Vagina (tissue), 2 donors: ENCODE measurements at regions not wholly inside any gene's neighbourhood (a gene's known extent, or its start where the extent isn't known, plus 50 kb on each side); places are given as distances from the start of the nearest gene placed in this dataset.

Experiments
- DNase-seq, 2 donors: peaks; one replicate each; pipeline ENCODE4 v3.0.0-alpha.2; 2017; ENCODE audit errors: extremely low spot score in 2 of 2
- H3K27ac ChIP-seq: fragments of 200-600 bp; sonication (generic); one replicate; pipeline ENCODE4 v1.5.1; 2019
- H3K27me3 ChIP-seq: fragments of 200-600 bp; sonication (generic); one replicate; pipeline ENCODE4 v1.5.1; 2019
- H3K36me3 ChIP-seq, 2 donors: fragments of 200-600 bp; sonication (generic); one replicate each; pipeline ENCODE4 v1.5.1; 2017 to 2019
- H3K4me1 ChIP-seq: fragments of 200-600 bp; sonication (generic); one replicate; pipeline ENCODE4 v1.5.1; 2019
- H3K4me3 ChIP-seq, 2 donors: fragments of 200-600 bp; sonication (generic); 1 replicate in 1 of 2; 2 replicates in 1 of 2; pipeline ENCODE4 v1.5.1; 2016 to 2019
- H3K9me3 ChIP-seq: fragments of 200-600 bp; sonication (generic); one replicate; pipeline ENCODE4 v1.5.1; 2019
- POLR2A ChIP-seq, 2 donors: fragments of 450-650 bp; IDR thresholded peaks; one replicate each; pipeline ENCODE4 v1.6.1; 2017; ENCODE audit warnings: antibody characterized with exemption in 2 of 2, mild to moderate bottlenecking in 2 of 2, moderate library complexity in 2 of 2
- POLR2AphosphoS5 ChIP-seq, 2 donors: sonication (generic); formaldehyde crosslinking; IDR thresholded peaks; one replicate each; pipeline ENCODE4 v1.9.0; 2017; ENCODE audit warnings: antibody characterized with exemption in 2 of 2, mild to moderate bottlenecking in 2 of 2, low read depth in 1 of 2; ENCODE audit not compliant: insufficient read depth in 1 of 2
- intact Hi-C: fragments of 100-400 bp; cut with DNase I; formaldehyde crosslinking; loops from one replicate; pipeline ENCODE4 v1.15.1; 2023
- TF ChIP-seq, protein P1 (sequence below), 3 experiments: fragments of 450-650 bp in 2 of 3; fragments of 200-600 bp in 1 of 3; sonication (generic) in 1 of 3; IDR thresholded peaks; one replicate each; pipeline ENCODE4 v1.5.1; 2017 to 2019; ENCODE audit warnings: antibody characterized with exemption in 3 of 3, mild to moderate bottlenecking in 2 of 3, moderate library complexity in 2 of 3

DNA sequence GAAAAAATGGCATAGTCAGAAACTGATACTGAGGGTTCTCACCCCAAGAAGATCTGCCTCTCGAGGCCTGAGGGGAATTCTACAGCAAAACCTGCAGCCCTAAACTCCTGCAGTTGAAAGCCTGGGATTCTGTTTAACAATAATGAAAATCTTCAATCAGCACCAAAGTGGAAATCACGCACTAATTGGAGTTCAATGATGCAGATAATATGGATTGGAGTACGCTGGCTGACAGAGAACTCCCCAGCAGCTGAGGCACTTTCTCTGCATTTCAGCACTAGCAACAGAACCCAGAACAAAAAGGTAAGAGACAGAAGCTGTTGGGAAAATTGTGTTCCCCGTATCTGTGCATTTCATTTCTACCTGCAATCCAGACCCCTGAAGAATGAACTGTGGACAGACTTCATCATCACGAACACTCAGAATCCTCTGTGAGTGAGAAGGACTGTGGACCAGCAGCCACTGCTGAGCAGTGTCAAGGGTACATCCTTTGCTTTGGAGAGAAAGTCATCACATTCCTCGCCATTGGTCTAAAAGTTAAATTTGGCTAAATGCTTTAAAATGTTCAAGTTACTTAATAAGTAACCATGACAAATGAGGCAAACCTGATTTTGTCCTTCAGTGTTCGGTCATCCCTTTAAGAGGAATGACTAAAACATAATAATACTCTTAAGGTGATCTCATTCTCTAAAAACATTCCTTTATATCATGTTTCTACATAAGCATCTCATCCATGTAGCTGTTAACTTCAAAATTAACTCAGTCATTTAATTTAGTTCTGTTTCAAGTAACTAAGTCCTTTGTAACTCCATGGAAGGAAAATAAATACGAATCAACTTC, 126.1 kb downstream of the GAS1 start:
- Histone ChIP-seq H3K4me1 (no peaks in the 10 kb centered on the region), H3K27ac (no peak overlapping the region), H3K9me3 (no peaks in the 10 kb centered on the region), H3K36me3 (no peaks in the 10 kb centered on the region), H3K27me3 (no peaks in the 10 kb centered on the region), H3K4me3 (no peak overlapping the region)
- TF ChIP-seq POLR2AphosphoS5 (IDR thresholded peaks at IDR 0.05; ENCODE audit: insufficient read depth in 1 of 2, low read depth in 1 of 2) = no peak
- TF ChIP-seq, protein P1, sequence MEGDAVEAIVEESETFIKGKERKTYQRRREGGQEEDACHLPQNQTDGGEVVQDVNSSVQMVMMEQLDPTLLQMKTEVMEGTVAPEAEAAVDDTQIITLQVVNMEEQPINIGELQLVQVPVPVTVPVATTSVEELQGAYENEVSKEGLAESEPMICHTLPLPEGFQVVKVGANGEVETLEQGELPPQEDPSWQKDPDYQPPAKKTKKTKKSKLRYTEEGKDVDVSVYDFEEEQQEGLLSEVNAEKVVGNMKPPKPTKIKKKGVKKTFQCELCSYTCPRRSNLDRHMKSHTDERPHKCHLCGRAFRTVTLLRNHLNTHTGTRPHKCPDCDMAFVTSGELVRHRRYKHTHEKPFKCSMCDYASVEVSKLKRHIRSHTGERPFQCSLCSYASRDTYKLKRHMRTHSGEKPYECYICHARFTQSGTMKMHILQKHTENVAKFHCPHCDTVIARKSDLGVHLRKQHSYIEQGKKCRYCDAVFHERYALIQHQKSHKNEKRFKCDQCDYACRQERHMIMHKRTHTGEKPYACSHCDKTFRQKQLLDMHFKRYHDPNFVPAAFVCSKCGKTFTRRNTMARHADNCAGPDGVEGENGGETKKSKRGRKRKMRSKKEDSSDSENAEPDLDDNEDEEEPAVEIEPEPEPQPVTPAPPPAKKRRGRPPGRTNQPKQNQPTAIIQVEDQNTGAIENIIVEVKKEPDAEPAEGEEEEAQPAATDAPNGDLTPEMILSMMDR (IDR thresholded peaks at IDR 0.05) = no peak
- no peak for TF ChIP-seq POLR2A (IDR thresholded peaks at IDR 0.05)
- intact Hi-C loops = no loop called here
- no peak for DNase-seq

DNA sequence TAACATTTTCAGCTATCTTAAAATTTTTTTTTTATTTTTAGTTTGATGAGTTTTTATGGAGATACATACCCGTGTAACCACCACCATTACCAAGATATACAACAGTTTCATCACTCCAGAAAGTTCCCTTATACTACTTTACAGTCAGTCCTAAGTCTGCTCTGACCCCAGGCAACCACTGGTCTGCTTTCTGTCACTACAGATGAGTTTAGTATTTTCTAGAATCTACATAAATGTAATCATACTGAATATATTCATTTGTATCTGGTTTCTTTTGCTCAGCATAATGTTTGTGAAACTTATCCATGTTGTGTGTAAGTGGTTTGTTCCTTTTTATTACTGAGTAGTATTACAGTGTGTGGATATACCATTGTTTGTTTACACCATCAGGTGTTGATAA, 127.8 kb downstream of the GAS1 start:
- H3K4me1 ChIP-seq = no peaks in the 10 kb centered on the region
- no peak for DNase-seq
- H3K36me3 ChIP-seq = no peaks in the 10 kb centered on the region
- no peaks in the 10 kb centered on the region for H3K27me3 ChIP-seq
- intact Hi-C loops = no loop called here
- no peak overlapping the region for H3K27ac ChIP-seq
- no peak overlapping the region for H3K4me3 ChIP-seq
- H3K9me3 ChIP-seq = no peaks in the 10 kb centered on the region
- TF ChIP-seq POLR2A (IDR thresholded peaks at IDR 0.05) = no peak
- TF ChIP-seq, protein P1 (IDR thresholded peaks at IDR 0.05) = no peak
- no peak for TF ChIP-seq POLR2AphosphoS5 (IDR thresholded peaks at IDR 0.05; ENCODE audit: insufficient read depth in 1 of 2, low read depth in 1 of 2)

DNA sequence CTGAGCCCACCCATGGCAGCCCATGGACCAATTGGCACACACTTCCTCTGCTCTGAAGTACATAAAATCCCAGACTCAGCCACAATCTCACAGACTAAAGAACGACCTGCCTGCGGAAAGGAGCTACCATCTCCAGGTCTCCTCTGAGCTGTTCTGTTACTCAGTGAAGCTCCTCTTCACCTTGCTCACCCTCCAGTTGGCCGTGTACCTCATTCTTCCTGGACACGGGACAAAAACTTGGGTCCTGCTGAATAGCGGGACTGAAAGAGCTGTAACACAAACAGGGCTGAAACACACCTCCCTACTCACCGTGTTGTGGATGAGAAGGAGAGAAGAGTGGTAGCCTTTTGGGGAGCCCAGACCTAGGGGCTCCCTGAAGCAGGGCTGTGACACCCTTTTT, 128.7 kb downstream of the GAS1 start:
- H3K4me3 ChIP-seq = no peak overlapping the region
- no peaks in the 10 kb centered on the region for H3K9me3 ChIP-seq
- H3K36me3 ChIP-seq = no peaks in the 10 kb centered on the region
- no peak for DNase-seq
- intact Hi-C loops = no loop called here
- no peak overlapping the region for H3K27ac ChIP-seq
- TF ChIP-seq POLR2AphosphoS5 (IDR thresholded peaks at IDR 0.05; ENCODE audit: insufficient read depth in 1 of 2, low read depth in 1 of 2) (no peak), POLR2A (IDR thresholded peaks at IDR 0.05) (no peak)
- no peaks in the 10 kb centered on the region for H3K4me1 ChIP-seq
- no peaks in the 10 kb centered on the region for H3K27me3 ChIP-seq

DNA sequence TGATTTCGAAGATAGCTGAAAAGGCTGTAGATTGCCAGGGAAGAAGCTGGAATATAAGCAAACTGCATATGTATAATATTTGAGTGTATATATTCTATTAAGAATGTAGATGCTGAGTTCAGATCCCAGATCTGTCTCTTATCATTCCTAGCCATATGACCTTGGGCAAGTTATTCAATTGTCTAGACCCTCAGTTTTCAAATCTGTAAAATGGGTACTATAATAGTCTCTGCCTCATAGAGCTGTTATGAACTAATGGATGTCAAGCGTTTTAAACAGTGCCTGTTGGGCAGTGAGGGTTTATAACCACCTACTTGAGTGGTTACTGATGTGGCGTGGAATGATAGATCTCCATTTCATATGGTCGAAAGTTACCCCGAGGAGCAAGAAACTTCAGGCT, 130.4 kb downstream of the GAS1 start:
- DNase-seq = no peak
- Histone ChIP-seq H3K4me1 (no peaks in the 10 kb centered on the region), H3K36me3 (no peaks in the 10 kb centered on the region), H3K4me3 (no peak overlapping the region), H3K9me3 (no peaks in the 10 kb centered on the region), H3K27ac (no peak overlapping the region), H3K27me3 (no peaks in the 10 kb centered on the region)
- TF ChIP-seq POLR2AphosphoS5 (IDR thresholded peaks at IDR 0.05; ENCODE audit: insufficient read depth in 1 of 2, low read depth in 1 of 2) (no peak), POLR2A (IDR thresholded peaks at IDR 0.05) (no peak)
- intact Hi-C loops = no loop called here

DNA sequence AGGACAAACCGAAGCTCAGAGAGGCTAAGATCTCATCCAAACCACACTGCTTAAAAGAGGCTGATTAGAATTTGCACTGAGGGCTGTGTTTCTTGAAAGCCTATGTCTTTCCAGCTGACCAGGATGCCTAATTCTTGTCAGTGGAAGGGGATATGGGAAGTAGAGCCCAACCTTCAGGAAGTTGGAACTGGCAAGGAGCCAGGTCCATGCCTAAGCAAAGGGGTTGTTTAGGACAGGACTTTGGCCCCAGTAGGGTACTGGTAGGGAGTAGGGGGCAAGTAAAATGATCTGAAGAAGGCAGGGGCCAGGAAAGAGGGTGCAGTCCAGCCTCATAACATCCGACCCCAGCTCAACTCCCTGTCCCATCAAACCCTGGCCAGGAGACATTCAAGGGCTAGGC, 130.9 kb downstream of the GAS1 start:
- no peak for DNase-seq
- Histone ChIP-seq H3K9me3 (no peaks in the 10 kb centered on the region), H3K4me3 (no peak overlapping the region), H3K36me3 (no peaks in the 10 kb centered on the region), H3K27ac (no peak overlapping the region), H3K4me1 (no peaks in the 10 kb centered on the region), H3K27me3 (no peaks in the 10 kb centered on the region)
- TF ChIP-seq POLR2A (IDR thresholded peaks at IDR 0.05) (no peak), POLR2AphosphoS5 (IDR thresholded peaks at IDR 0.05; ENCODE audit: insufficient read depth in 1 of 2, low read depth in 1 of 2) (no peak)
- TF ChIP-seq, protein P1 (IDR thresholded peaks at IDR 0.05) = no peak
- intact Hi-C loops = no loop called here

DNA sequence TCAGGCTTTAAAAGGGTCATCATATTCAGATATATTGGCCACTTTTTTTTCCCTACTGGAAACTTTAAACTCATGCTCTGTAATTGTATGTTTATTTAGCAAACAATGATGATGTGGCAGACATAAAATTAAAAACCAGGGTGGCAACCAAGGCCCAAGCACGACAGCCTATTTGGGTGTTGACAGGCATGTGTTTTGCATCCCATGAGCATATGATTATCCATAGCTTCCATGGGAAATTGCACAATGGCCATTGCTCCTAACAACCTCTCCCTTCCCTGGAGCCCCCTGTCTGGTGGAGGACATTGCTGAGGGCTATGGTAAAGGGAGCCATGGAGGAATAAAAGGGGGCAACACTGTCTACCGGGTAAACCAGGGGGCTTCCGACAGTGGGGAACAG, 134.7 kb downstream of the GAS1 start:
- TF ChIP-seq POLR2AphosphoS5 (IDR thresholded peaks at IDR 0.05; ENCODE audit: insufficient read depth in 1 of 2, low read depth in 1 of 2) (no peak), POLR2A (IDR thresholded peaks at IDR 0.05) (no peak)
- TF ChIP-seq, protein P1 (IDR thresholded peaks at IDR 0.05) = no peak
- H3K27me3 ChIP-seq = no peaks in the 10 kb centered on the region

More for the DNA sequence above, 134.7 kb downstream of the GAS1 start:
- no peak overlapping the region for H3K27ac ChIP-seq
- H3K4me1 ChIP-seq = no peaks in the 10 kb centered on the region
- intact Hi-C loops = no loop called here
- no peaks in the 10 kb centered on the region for H3K36me3 ChIP-seq
- H3K4me3 ChIP-seq = no peak overlapping the region
- no peaks in the 10 kb centered on the region for H3K9me3 ChIP-seq
- no peak for DNase-seq
